Gastroesophageal sphincter (tissue), 4 donors: ENCODE measurements at regions not wholly inside any gene's neighbourhood (a gene's known extent, or its start where the extent isn't known, plus 50 kb on each side); places are given as distances from the start of the nearest gene placed in this dataset.

Experiments used
- ATAC-seq: fragments of 150-250 bp; one replicate; pipeline ENCODE4 v1.9.1; 2016; ENCODE audit warnings: mild to moderate bottlenecking, moderate library complexity
- H3K27ac ChIP-seq, 4 donors: fragments of 200-600 bp; sonication (generic) in 3 of 4; 1 replicate in 3 of 4; 2 replicates in 1 of 4; pipeline ENCODE4 v1.5.1; 2016 to 2019
- H3K27me3 ChIP-seq: fragments of 200-600 bp; sonication (generic); one replicate; pipeline ENCODE4 v1.5.1; 2019
- H3K36me3 ChIP-seq, 2 donors: fragments of 200-600 bp; sonication (generic); one replicate each; pipeline ENCODE4 v1.5.1; 2019; ENCODE audit warnings: control low read depth in 1 of 2
- H3K4me1 ChIP-seq, 3 donors: fragments of 200-600 bp; sonication (generic); 1 replicate in 2 of 3; 2 replicates in 1 of 3; pipeline ENCODE4 v1.5.1; 2016 to 2019; ENCODE audit warnings: control low read depth in 2 of 3
- H3K4me3 ChIP-seq, 2 donors: fragments of 200-600 bp; sonication (generic); one replicate each; pipeline ENCODE4 v1.5.1; 2019; ENCODE audit warnings: mild to moderate bottlenecking in 1 of 2, moderate library complexity in 1 of 2
- H3K9me3 ChIP-seq, 3 donors: fragments of 200-600 bp; sonication (generic); one replicate each; pipeline ENCODE4 v1.5.1; 2017 to 2019; ENCODE audit warnings: control low read depth in 2 of 3
- EP300 ChIP-seq: sonication (generic); formaldehyde crosslinking; IDR thresholded peaks from one replicate; pipeline ENCODE4 v1.6.1; 2017; ENCODE audit warnings: antibody characterized with exemption, mild to moderate bottlenecking
- POLR2A ChIP-seq, 2 donors: fragments of 450-650 bp; IDR thresholded peaks; one replicate each; pipeline ENCODE4 v1.6.1; 2017; ENCODE audit warnings: antibody characterized with exemption in 2 of 2, mild to moderate bottlenecking in 2 of 2, moderate library complexity in 1 of 2
- POLR2AphosphoS5 ChIP-seq: sonication (generic); formaldehyde crosslinking; IDR thresholded peaks from one replicate; pipeline ENCODE4 v1.6.1; 2017; ENCODE audit warnings: antibody characterized with exemption
- WGBS, 2 donors: methylation state at CpG; one replicate each; pipeline ENCODE4 v1.1.5; 2018; ENCODE audit warnings: low coverage in 1 of 2; 5-methylcytosine and 5-hydroxymethylcytosine counted together
- TF ChIP-seq, protein P1 (sequence below), 4 experiments: fragments of 200-600 bp in 2 of 4; fragments of 450-650 bp in 2 of 4; sonication (generic) in 1 of 4; IDR thresholded peaks; one replicate each; pipeline ENCODE4 v1.5.1; 2017 to 2019; ENCODE audit warnings: antibody characterized with exemption in 4 of 4, mild to moderate bottlenecking in 2 of 4, moderate library complexity in 2 of 4

DNA sequence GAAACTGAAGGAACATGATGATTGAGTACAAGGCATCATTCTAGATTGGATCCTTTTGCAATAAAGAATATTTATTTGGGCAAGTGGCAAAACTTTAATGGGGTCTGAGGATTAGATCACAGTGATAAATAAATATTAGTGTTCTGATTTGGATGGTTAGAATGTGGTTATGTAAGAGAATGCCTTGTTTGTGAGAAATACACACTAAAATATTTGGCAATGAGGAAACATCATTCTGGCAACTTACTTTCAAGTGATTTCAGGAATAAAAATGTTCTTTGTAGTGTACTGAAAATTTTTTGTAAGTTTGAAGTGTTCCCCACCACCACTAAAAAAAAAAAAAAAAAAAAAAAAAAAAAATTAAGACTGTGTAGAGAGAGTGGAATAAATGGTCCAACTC lies 185.1 kb upstream of the NEBL start:
- TF ChIP-seq POLR2A (IDR thresholded peaks at IDR 0.05) = no peak
- H3K27me3 ChIP-seq = no peaks in the 10 kb centered on the region
- no peaks in the 10 kb centered on the region for H3K4me1 ChIP-seq
- H3K4me3 ChIP-seq = no peak overlapping the region
- no peak overlapping the region for H3K27ac ChIP-seq
- no peaks in the 10 kb centered on the region for H3K36me3 ChIP-seq
- no peak for ATAC-seq
- no peaks in the 10 kb centered on the region for H3K9me3 ChIP-seq

DNA sequence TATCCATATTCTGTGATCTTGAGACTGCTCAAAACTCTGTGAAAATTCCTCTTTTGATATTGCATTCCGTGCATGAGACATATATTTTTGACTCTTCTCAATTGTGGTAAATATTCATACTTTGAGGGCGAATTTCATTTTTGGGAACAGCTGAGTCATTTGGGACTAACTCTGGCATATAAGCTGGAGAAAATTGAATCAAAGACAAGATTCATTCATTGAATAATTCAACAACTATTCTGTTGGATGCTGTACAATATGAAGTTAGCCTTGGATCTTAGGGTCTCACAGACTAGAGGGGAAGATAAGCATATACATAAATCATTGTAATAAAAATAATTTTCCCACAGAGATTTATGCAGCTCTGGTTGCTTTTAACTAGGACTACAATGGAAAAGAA lies 183.2 kb upstream of the NEBL start:
- H3K36me3 ChIP-seq = no peaks in the 10 kb centered on the region
- H3K9me3 ChIP-seq = no peaks in the 10 kb centered on the region
- no peak for ATAC-seq
- no peak overlapping the region for H3K27ac ChIP-seq
- H3K27me3 ChIP-seq = no peaks in the 10 kb centered on the region
- WGBS, 2 donors = 41 to 79% methylated on average over 2 of the region's 2 CpGs
- no peak for TF ChIP-seq POLR2AphosphoS5
- no peak overlapping the region for H3K4me3 ChIP-seq
- H3K4me1 ChIP-seq = no peaks in the 10 kb centered on the region

DNA sequence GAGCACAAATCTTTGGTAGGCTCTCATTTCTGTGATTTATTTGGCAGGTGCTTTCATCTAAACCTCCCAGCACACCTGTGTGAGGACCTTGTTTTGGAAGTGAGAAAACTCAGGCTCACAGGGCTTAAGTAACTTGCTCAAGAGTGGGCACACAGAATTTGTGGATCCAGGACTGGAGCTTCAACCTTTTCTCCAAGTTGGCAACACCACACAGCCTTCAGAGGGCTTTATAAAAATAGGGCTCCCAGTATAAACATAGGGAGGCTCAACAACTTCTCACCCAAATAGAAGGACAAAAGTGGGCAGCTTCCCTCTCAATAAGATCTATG lies 182.2 kb upstream of the NEBL start:
- H3K27ac ChIP-seq = no peak overlapping the region
- H3K4me1 ChIP-seq = no peaks in the 10 kb centered on the region
- no peaks in the 10 kb centered on the region for H3K36me3 ChIP-seq
- TF ChIP-seq POLR2A (IDR thresholded peaks at IDR 0.05) (no peak), POLR2AphosphoS5 (no peak), EP300 (no peak)
- TF ChIP-seq, protein P1, sequence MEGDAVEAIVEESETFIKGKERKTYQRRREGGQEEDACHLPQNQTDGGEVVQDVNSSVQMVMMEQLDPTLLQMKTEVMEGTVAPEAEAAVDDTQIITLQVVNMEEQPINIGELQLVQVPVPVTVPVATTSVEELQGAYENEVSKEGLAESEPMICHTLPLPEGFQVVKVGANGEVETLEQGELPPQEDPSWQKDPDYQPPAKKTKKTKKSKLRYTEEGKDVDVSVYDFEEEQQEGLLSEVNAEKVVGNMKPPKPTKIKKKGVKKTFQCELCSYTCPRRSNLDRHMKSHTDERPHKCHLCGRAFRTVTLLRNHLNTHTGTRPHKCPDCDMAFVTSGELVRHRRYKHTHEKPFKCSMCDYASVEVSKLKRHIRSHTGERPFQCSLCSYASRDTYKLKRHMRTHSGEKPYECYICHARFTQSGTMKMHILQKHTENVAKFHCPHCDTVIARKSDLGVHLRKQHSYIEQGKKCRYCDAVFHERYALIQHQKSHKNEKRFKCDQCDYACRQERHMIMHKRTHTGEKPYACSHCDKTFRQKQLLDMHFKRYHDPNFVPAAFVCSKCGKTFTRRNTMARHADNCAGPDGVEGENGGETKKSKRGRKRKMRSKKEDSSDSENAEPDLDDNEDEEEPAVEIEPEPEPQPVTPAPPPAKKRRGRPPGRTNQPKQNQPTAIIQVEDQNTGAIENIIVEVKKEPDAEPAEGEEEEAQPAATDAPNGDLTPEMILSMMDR (IDR thresholded peaks at IDR 0.05) = no peak
- H3K27me3 ChIP-seq = no peaks in the 10 kb centered on the region
- no peak overlapping the region for H3K4me3 ChIP-seq
- ATAC-seq = no peak
- no peaks in the 10 kb centered on the region for H3K9me3 ChIP-seq

DNA sequence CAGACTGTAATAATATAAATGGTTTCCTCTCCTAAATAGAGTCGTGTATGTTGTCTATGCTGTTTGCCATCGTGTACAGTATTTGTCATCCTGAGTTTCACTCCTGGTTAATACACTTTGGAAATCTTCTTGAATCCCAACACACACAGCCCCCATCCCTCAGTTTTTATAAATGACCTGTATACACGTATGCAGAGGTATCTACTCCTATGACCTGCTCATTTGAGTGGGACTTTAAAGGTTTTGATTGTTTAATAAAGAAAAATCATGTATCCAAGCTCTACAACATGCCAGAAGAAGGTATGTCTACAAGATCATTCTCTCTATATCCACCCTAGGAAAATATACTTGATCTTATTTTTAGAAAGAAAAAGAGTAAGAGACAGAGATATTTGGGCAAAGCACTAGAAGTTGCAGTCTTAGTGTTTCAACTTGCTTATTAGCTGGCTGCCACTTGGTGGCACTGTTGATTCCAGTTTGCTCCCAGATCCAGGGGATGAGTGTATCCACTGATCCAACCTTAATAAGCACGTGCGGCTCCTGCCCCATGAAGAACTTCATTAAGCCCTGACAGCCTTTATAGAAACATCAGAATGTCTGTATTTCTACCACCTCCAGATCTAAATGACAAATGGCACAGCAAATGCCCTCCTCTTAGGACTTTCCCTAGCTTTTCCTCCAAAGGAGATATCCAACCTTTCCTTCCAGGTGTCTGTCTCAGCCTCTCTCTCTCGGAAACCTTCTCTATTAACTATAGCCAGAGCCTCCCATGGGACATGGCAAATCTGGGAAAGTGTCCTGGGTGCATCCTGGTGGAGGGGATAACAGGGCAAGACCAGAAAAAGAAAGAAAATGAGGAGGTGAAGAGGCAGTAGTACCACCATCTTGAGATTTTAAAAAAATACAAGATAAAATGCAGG lies 181.6 kb upstream of the NEBL start:
- no peaks in the 10 kb centered on the region for H3K36me3 ChIP-seq
- no peak for ATAC-seq
- H3K9me3 ChIP-seq = no peaks in the 10 kb centered on the region
- WGBS, 2 donors = 39% methylated on average over 6 of the region's 6 CpGs
- no peaks in the 10 kb centered on the region for H3K4me1 ChIP-seq
- no peaks in the 10 kb centered on the region for H3K27me3 ChIP-seq
- H3K4me3 ChIP-seq = no peak overlapping the region
- H3K27ac ChIP-seq = no peak overlapping the region
- TF ChIP-seq, protein P1 (IDR thresholded peaks at IDR 0.05) = peak; percentile 54 to 75 (median 64)
- no peak for TF ChIP-seq POLR2AphosphoS5

DNA sequence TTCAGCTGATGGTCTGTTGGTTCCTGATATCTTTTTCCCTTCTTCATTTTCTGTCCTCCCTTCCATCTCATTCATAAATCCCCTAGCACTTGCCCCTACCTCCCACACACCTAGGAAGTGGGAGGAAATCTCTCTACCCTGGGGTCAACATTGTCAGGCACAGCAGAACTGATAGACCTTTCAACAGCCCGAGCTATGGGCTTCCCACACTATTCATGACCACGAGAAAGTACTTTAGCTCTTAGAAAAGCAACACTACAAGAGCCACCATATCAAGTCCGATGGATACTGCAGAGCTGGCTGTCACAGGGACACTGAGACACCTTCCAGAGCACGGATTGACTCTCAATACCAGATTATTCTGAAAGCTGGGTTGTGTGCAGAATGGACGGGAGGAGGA lies 180.6 kb upstream of the NEBL start:
- ATAC-seq = no peak
- Histone ChIP-seq H3K4me1 (no peaks in the 10 kb centered on the region), H3K27me3 (peaks cover 7% of the 10 kb centered on the region), H3K27ac (no peak overlapping the region), H3K36me3 (no peaks in the 10 kb centered on the region), H3K9me3 (no peaks in the 10 kb centered on the region), H3K4me3 (no peak overlapping the region)
- TF ChIP-seq POLR2A (IDR thresholded peaks at IDR 0.05) (no peak), POLR2AphosphoS5 (no peak)
- WGBS, 2 donors = 48 to 66% methylated on average over 3 to 4 of the region's 5 CpGs

DNA sequence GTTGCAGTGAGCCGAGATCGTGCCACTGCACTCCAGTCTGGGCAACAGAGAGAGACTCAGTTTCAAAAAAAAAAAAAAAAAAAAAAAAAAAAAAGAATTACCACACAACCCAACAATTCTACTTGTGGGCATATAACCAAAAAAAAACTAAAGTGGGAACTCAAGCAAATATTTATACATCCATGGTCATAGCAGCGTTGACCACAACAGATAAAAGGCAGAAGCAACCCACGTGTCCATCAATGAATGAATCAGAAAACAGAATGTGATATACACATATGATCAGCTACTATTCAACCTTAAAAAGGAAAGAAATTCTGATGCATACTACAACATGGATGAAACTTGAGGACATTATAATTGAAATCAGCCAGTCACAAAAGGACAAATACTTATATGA lies 179.3 kb upstream of the NEBL start:
- TF ChIP-seq, protein P1 (IDR thresholded peaks at IDR 0.05) = no peak
- TF ChIP-seq POLR2A (IDR thresholded peaks at IDR 0.05) (no peak), POLR2AphosphoS5 (no peak), EP300 (no peak)
- Histone ChIP-seq H3K27me3 (peaks cover 8% of the 10 kb centered on the region), H3K27ac (no peak overlapping the region), H3K9me3 (no peaks in the 10 kb centered on the region), H3K4me1 (no peaks in the 10 kb centered on the region), H3K36me3 (no peaks in the 10 kb centered on the region), H3K4me3 (no peak overlapping the region)
- 68 to 80% methylated on average over 2 of the region's 4 CpGs for WGBS, 2 donors
- ATAC-seq = no peak
